Fibroblast of mammary gland (primary cell): ENCODE measurements at regions not wholly inside any gene's neighbourhood (a gene's known extent, or its start where the extent isn't known, plus 50 kb on each side); places are given as distances from the start of the nearest gene placed in this dataset.

Source experiments
- DNase-seq: peaks from one replicate; pipeline ENCODE4 v3.0.0-alpha.2; 2010; ENCODE audit warnings: low read depth
- H3K4me3 ChIP-seq: 2 replicates; pipeline ENCODE4 v1.5.1; 2011; ENCODE audit warnings: low read depth, mild to moderate bottlenecking, low read length, moderate library complexity; ENCODE audit not compliant: control insufficient read depth
- TF ChIP-seq, protein P1 (sequence below): conservative IDR thresholded peaks from 2 replicates; pipeline ENCODE4 v1.5.1; 2011; ENCODE audit warnings: low read depth, low read length, inconsistent platforms; ENCODE audit not compliant: control insufficient read depth, insufficient read depth

- no peak for DNase-seq
- no peak overlapping the region for H3K4me3 ChIP-seq
- TF ChIP-seq, protein P1, sequence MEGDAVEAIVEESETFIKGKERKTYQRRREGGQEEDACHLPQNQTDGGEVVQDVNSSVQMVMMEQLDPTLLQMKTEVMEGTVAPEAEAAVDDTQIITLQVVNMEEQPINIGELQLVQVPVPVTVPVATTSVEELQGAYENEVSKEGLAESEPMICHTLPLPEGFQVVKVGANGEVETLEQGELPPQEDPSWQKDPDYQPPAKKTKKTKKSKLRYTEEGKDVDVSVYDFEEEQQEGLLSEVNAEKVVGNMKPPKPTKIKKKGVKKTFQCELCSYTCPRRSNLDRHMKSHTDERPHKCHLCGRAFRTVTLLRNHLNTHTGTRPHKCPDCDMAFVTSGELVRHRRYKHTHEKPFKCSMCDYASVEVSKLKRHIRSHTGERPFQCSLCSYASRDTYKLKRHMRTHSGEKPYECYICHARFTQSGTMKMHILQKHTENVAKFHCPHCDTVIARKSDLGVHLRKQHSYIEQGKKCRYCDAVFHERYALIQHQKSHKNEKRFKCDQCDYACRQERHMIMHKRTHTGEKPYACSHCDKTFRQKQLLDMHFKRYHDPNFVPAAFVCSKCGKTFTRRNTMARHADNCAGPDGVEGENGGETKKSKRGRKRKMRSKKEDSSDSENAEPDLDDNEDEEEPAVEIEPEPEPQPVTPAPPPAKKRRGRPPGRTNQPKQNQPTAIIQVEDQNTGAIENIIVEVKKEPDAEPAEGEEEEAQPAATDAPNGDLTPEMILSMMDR = no peak
These were observed 153.2 kb upstream of the COL1A2 start for GRCh38 chr7:94241402-94241925.

GRCh38 chr7:94243066-94243711, 151.5 kb upstream of the COL1A2 start:
- no peak overlapping the region for H3K4me3 ChIP-seq
- no peak for DNase-seq
- TF ChIP-seq, protein P1 = no peak

GRCh38 chr7:94244760-94245159, 149.9 kb upstream of the COL1A2 start:
- H3K4me3 ChIP-seq = no peak overlapping the region
- DNase-seq = peak; percentile 11
- TF ChIP-seq, protein P1 = no peak

- TF ChIP-seq, protein P1 = no peak
- DNase-seq = no peak
- no peak overlapping the region for H3K4me3 ChIP-seq
These were observed 149.2 kb upstream of the COL1A2 start for GRCh38 chr7:94245500-94245899.

GRCh38 chr7:94247970-94248369, 146.7 kb upstream of the COL1A2 start:
- TF ChIP-seq, protein P1 = no peak
- DNase-seq = no peak
- no peak overlapping the region for H3K4me3 ChIP-seq

GRCh38 chr7:94249631-94250030, 145.1 kb upstream of the COL1A2 start:
- H3K4me3 ChIP-seq = no peak overlapping the region
- DNase-seq = no peak
- TF ChIP-seq, protein P1 = no peak
